ENCODE measurements at regions not wholly inside any gene's neighbourhood (a gene's known extent, or its start where the extent isn't known, plus 50 kb on each side); places are given as distances from the start of the nearest gene placed in this dataset.

GRCh38 chr10:115033898-115034297, 59.3 kb upstream of the ATRNL1 start:
- no peaks in the 10 kb centered on the region for H3K27me3 ChIP-seq (replicated peaks in 1 of 4; ENCODE audit: control insufficient read depth in 3 of 4, extremely low read depth in 1 of 4, insufficient read depth in 3 of 4, low read length in 3 of 4)
- ChIA-PET POLR2A (ENCODE audit: partially characterized antibody) (no interaction called here), CTCF (ENCODE audit: partially characterized antibody) (interaction anchor here (2.6 kb wide), 1 partner anchor 157 kb away, joined by 9 read pairs; no protein-coding TSS in a partner anchor)
- no peak overlapping the region for H4K8ac ChIP-seq (ENCODE audit: extremely low read depth, insufficient read depth, low read length)
- DNase-seq (ENCODE audit: low read depth in 1 of 2, low spot score in 2 of 2) (no peak), FAIRE-seq (no peak)
- H2BK15ac ChIP-seq (ENCODE audit: low read length) = no peak overlapping the region
- H3K18ac ChIP-seq (ENCODE audit: extremely low read depth, low read length) = no peak overlapping the region
- no peak overlapping the region for H2AFZ ChIP-seq (ENCODE audit: low read length)
- H4K91ac ChIP-seq (replicated peaks; ENCODE audit: insufficient read length, low read length) = no peak overlapping the region
- no peaks in the 10 kb centered on the region for H3K4me1 ChIP-seq (replicated peaks in 1 of 4; ENCODE audit: control insufficient read depth in 3 of 4, insufficient read depth in 4 of 4, low read length in 3 of 4)
- no peak overlapping the region for H2BK20ac ChIP-seq (ENCODE audit: low read length)
- no peaks in the 10 kb centered on the region for H3K9me3 ChIP-seq (ENCODE audit: insufficient read depth in 2 of 2, low read depth in 1 of 2, low read length in 1 of 2)
- no peaks in the 10 kb centered on the region for H3K23me2 ChIP-seq (ENCODE audit: low read depth, low read length)
- no peak overlapping the region for H3K23ac ChIP-seq (ENCODE audit: insufficient read length)
- no peak overlapping the region for H2AK5ac ChIP-seq (ENCODE audit: low read depth, low read length)
- no peak overlapping the region for H4K5ac ChIP-seq (ENCODE audit: insufficient read length, low read depth, low read length)
- H3K4me3 ChIP-seq (ENCODE audit: extremely low read depth in 1 of 4, insufficient read depth in 2 of 4, low read depth in 3 of 4, low read length in 4 of 4) = no peak overlapping the region
- 98% methylated on average over 6 of the region's 6 CpGs; no CpG with 5 or more reads in 1 of the 2 experiments for WGBS, 2 experiments (ENCODE audit: extremely low coverage in 1 of 2, insufficient coverage in 1 of 2, insufficient read length in 1 of 2, insufficient replicate concordance in 2 of 2, low coverage in 1 of 2, low lambda C conversion rate in 2 of 2, missing lambda C conversion rate in 1 of 2)
- H2BK5ac ChIP-seq (ENCODE audit: low read depth, low read length) = no peak overlapping the region
- H3K79me1 ChIP-seq (ENCODE audit: low read depth, low read length) = no peaks in the 10 kb centered on the region
- H3K27ac ChIP-seq (ENCODE audit: low read depth, low read length) = no peak overlapping the region
- H3K9ac ChIP-seq (replicated peaks in 1 of 4; ENCODE audit: extremely low read depth in 1 of 4, low read depth in 3 of 4, low read length in 3 of 4) = no peak overlapping the region
- no peaks in the 10 kb centered on the region for H3K79me2 ChIP-seq (ENCODE audit: control insufficient read depth in 1 of 2, insufficient read depth in 2 of 2, low read length in 2 of 2)
- H3K56ac ChIP-seq (replicated peaks; ENCODE audit: insufficient read length, low read depth, low read length) = no peak overlapping the region
- TF ChIP-seq POLR2AphosphoS5 (IDR thresholded peaks at IDR 0.05; ENCODE audit: low read depth, low read length) (no peak), JUN (IDR thresholded peaks at IDR 0.05; ENCODE audit: low read depth, low read length) (no peak), POLR2A (IDR thresholded peaks at IDR 0.05; ENCODE audit: control extremely low read depth in 1 of 2, low read depth in 2 of 2, low read length in 2 of 2) (no peak), CBX5 (IDR thresholded peaks at IDR 0.05; ENCODE audit: low read depth, low read length) (no peak)
- TF ChIP-seq, protein P1, sequence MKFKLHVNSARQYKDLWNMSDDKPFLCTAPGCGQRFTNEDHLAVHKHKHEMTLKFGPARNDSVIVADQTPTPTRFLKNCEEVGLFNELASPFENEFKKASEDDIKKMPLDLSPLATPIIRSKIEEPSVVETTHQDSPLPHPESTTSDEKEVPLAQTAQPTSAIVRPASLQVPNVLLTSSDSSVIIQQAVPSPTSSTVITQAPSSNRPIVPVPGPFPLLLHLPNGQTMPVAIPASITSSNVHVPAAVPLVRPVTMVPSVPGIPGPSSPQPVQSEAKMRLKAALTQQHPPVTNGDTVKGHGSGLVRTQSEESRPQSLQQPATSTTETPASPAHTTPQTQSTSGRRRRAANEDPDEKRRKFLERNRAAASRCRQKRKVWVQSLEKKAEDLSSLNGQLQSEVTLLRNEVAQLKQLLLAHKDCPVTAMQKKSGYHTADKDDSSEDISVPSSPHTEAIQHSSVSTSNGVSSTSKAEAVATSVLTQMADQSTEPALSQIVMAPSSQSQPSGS (IDR thresholded peaks at IDR 0.05; ENCODE audit: low read length) = no peak
- no peak overlapping the region for H3K4ac ChIP-seq (replicated peaks; ENCODE audit: insufficient read length, low read depth, low read length)
- H2BK12ac ChIP-seq (ENCODE audit: low read depth, low read length) = no peak overlapping the region
- H4K20me1 ChIP-seq (replicated peaks in 1 of 2; ENCODE audit: control insufficient read depth in 1 of 2, insufficient read depth in 2 of 2, low read length in 2 of 2) = no peaks in the 10 kb centered on the region
- no peaks in the 10 kb centered on the region for H3K36me3 ChIP-seq (ENCODE audit: control insufficient read depth in 2 of 4, insufficient read depth in 4 of 4, low read length in 3 of 4)
- H3K4me2 ChIP-seq (ENCODE audit: insufficient read depth in 1 of 2, low read depth in 2 of 2, low read length in 2 of 2) = no peak overlapping the region
- H2BK120ac ChIP-seq (replicated peaks; ENCODE audit: low read depth, low read length) = no peak overlapping the region
- no peak overlapping the region for H3K14ac ChIP-seq (ENCODE audit: insufficient read length)

Data from H1 (cell line).